ENCODE measurements at regions not wholly inside any gene's neighbourhood (a gene's known extent, or its start where the extent isn't known, plus 50 kb on each side); places are given as distances from the start of the nearest gene placed in this dataset.

DNA sequence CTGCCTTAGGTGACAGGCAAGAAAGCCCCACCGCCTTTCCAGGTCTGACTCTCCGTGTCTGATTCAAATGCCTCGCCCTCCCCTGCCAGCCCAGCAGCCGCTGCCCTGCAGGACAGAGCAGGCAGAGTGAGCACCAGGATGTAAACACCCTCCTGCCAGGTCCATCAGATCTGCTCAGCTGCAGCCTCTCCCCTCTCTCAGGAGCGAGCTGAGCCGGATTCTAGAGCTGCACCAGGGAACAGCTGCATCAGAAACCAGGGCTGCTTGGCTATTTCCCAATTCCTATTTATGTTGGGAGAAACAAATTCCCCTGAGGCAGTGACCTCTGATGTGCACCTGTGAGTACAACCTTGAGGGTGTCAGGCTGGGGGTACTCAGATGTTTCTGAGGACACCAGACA lies 121.5 kb upstream of the ZMIZ1 start:
- Histone ChIP-seq H3K4me1 (ENCODE audit: control insufficient read depth in 1 of 2, extremely low read depth in 1 of 2, insufficient read depth in 2 of 2, low read length in 2 of 2) (peaks cover 20 to 23% of the 10 kb centered on the region in 2 experiments), H3K36me3 (ENCODE audit: control insufficient read depth in 2 of 2, extremely low read depth in 1 of 2, insufficient read depth in 1 of 2, low read length in 1 of 2) (no peaks in the 10 kb centered on the region), H3K4me3 (ENCODE audit: control insufficient read depth in 1 of 2, extremely low read depth in 1 of 2, low read length in 1 of 2) (no peak overlapping the region), H3K27ac (ENCODE audit: low read length) (no peak overlapping the region), H3K9me3 (no peaks in the 10 kb centered on the region), H3K27me3 (replicated peaks in 1 of 2; ENCODE audit: control insufficient read depth in 2 of 2, extremely low read depth in 1 of 2, insufficient read depth in 2 of 2, low read length in 1 of 2) (peaks cover 0 to 6% of the 10 kb centered on the region in 2 experiments)
- Mint-ChIP-seq H3K27me3 (no peaks in the 10 kb centered on the region), H3K4me3 (no peak overlapping the region), H3K9me3 (peaks cover 0 to 8% (median 2%) of the 10 kb centered on the region in 3 donors), H3K27ac (no peak overlapping the region), H3K4me1 (peaks cover 6 to 23% (median 15%) of the 10 kb centered on the region in 3 donors), H3K36me3 (peaks cover 6% of the 10 kb centered on the region)
- WGBS (ENCODE audit: insufficient coverage), result 100% methylated on average over 4 of the region's 6 CpGs
- ATAC-seq (replicated peaks in 1 of 4) (no peak), DNase-seq (no peak)
- POLR2A ChIA-PET, result no interaction called here
- CTCF ChIA-PET, result no interaction called here

- Mint-ChIP-seq H3K9me3 (peaks cover 0 to 4% (median 2%) of the 10 kb centered on the region in 3 donors), H3K36me3 (peaks cover 4% of the 10 kb centered on the region), H3K27me3 (no peaks in the 10 kb centered on the region), H3K4me3 (no peak overlapping the region), H3K27ac (no peak overlapping the region), H3K4me1 (peaks cover 6 to 23% (median 15%) of the 10 kb centered on the region in 3 donors)
- Histone ChIP-seq H3K27ac (ENCODE audit: low read length) (no peak overlapping the region), H3K36me3 (ENCODE audit: control insufficient read depth in 2 of 2, extremely low read depth in 1 of 2, insufficient read depth in 1 of 2, low read length in 1 of 2) (no peaks in the 10 kb centered on the region), H3K9me3 (no peaks in the 10 kb centered on the region), H3K4me1 (ENCODE audit: control insufficient read depth in 1 of 2, extremely low read depth in 1 of 2, insufficient read depth in 2 of 2, low read length in 2 of 2) (peaks cover 20 to 23% of the 10 kb centered on the region in 2 experiments), H3K27me3 (replicated peaks in 1 of 2; ENCODE audit: control insufficient read depth in 2 of 2, extremely low read depth in 1 of 2, insufficient read depth in 2 of 2, low read length in 1 of 2) (peaks cover 0 to 6% of the 10 kb centered on the region in 2 experiments), H3K4me3 (ENCODE audit: control insufficient read depth in 1 of 2, extremely low read depth in 1 of 2, low read length in 1 of 2) (no peak overlapping the region)
- DNase-seq (no peak), ATAC-seq (replicated peaks in 1 of 4) (no peak)
- ChIA-PET CTCF (interaction anchor here in 1 of 2 donors (0.6 kb wide), 1 partner anchor 69 kb away, joined by 3 read pairs; no protein-coding TSS in a partner anchor), POLR2A (no interaction called here)
- 48% methylated on average over 2 of the region's 2 CpGs for WGBS (ENCODE audit: insufficient coverage)
Observed at GRCh38 chr10:78947733-78948132, 121.0 kb upstream of the ZMIZ1 start.

DNA sequence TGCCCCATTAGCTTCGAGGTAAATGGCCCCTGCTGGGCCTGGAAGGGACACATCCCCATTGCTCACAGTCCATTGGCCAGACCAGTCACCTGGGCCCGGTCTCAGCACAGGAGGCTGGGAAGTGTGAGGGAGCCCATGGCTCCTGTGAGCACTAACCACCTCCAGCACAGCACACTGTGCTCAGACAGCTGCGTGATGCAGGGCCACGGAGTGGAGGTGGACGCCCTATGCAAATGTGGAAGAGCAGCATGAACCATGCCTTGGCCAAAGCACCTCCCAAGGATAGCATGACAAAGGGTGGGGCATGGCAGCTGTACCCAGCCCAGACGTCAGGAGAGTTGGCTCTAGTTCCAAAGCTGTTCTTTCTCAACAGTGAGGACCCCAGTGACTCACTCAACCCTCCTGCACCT lies 120.1 kb upstream of the ZMIZ1 start:
- Mint-ChIP-seq H3K27ac (no peak overlapping the region), H3K36me3 (no peaks in the 10 kb centered on the region), H3K9me3 (no peaks in the 10 kb centered on the region), H3K27me3 (no peaks in the 10 kb centered on the region), H3K4me3 (no peak overlapping the region), H3K4me1 (peaks cover 6 to 23% (median 14%) of the 10 kb centered on the region in 3 donors)
- Histone ChIP-seq H3K27me3 (replicated peaks in 1 of 2; ENCODE audit: control insufficient read depth in 2 of 2, extremely low read depth in 1 of 2, insufficient read depth in 2 of 2, low read length in 1 of 2) (peaks cover 0 to 6% of the 10 kb centered on the region in 2 experiments), H3K27ac (ENCODE audit: low read length) (no peak overlapping the region), H3K4me3 (ENCODE audit: control insufficient read depth in 1 of 2, extremely low read depth in 1 of 2, low read length in 1 of 2) (no peak overlapping the region), H3K9me3 (no peaks in the 10 kb centered on the region), H3K4me1 (ENCODE audit: control insufficient read depth in 1 of 2, extremely low read depth in 1 of 2, insufficient read depth in 2 of 2, low read length in 2 of 2) (peaks cover 20 to 23% of the 10 kb centered on the region in 2 experiments), H3K36me3 (ENCODE audit: control insufficient read depth in 2 of 2, extremely low read depth in 1 of 2, insufficient read depth in 1 of 2, low read length in 1 of 2) (no peaks in the 10 kb centered on the region)
- CTCF ChIA-PET, result interaction anchor here in 1 of 2 donors (0.6 kb wide), 1 partner anchor 70 kb away, joined by 3 read pairs; no protein-coding TSS in a partner anchor
- 83% methylated on average over 3 of the region's 6 CpGs for WGBS (ENCODE audit: insufficient coverage)
- DNase-seq (no peak), ATAC-seq (replicated peaks in 1 of 4) (no peak)
- POLR2A ChIA-PET, result no interaction called here

DNA sequence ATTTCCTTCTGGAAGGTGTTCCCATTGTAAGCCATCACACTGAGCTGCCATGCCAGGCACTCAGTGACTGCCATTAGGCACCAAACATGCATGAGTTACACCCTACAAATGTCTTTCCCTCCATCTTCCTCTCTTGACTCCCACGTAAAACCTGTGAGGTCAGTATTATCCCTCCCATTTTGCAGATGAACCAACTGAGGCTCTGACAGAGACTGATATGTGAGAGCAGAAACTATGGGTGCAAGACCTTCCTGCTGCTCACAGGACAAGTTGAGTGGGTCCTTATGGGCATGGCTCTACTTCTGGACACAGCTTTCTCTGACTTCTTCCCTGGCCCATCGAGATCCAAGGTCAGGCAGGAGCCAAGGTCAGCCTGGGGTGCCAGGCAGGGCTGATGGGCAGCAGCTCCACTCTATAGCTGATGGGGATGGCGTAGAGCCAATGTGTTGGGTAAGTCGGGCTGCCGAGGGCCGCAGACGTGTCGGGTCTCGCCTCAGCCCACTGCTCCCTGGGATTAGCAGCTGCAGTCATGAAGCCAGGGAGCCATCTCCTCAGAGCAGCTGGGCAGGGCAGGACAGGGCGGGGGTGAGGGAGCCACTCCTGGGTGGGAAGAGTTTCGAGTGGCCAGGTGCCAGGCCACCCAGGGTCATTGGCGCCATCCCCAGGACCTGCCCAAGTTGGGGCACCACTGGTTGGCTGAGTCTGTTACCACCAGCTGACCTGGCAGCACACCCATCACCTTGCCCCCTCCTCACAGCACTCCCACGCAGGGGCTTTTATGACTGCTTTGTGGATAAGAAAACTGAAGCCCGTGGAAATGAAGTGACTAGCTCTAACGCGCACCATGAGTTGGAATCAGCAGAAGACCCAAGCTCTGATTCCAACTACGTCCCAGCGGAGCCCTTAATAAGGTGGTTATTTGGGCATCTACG lies 117.8 kb upstream of the ZMIZ1 start:
- peaks cover 0 to 4% (median 0%) of the 10 kb centered on the region in 3 donors for H3K4me1 Mint-ChIP-seq
- H3K27ac Mint-ChIP-seq, result no peak overlapping the region
- CTCF ChIA-PET, result no interaction called here

DNA sequence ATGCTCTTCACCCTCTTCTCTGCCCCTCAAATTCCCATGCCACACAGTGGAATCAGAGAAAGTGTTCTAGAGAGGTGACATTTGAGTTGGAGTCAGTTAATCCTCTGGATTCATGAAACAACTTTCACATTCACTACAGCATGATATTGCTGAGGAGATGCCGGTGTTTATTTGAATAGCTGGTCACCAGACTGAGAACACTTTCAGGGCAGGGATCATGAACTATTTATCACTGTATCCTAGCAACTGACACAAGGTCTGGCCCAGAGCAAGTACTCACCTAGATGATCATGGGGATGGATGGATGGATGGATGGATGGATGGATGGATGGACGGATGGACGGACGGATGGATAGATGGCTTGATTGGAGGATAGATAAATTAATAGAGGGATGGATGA lies 116.7 kb upstream of the ZMIZ1 start:
- DNase-seq, result no peak
- H3K36me3 Mint-ChIP-seq, result no peaks in the 10 kb centered on the region
- H3K4me3 ChIP-seq (ENCODE audit: control insufficient read depth in 1 of 2, extremely low read depth in 1 of 2, low read length in 1 of 2), result no peak overlapping the region
- peaks cover 0 to 5% of the 10 kb centered on the region in 2 experiments for H3K27me3 ChIP-seq (replicated peaks in 1 of 2; ENCODE audit: control insufficient read depth in 2 of 2, extremely low read depth in 1 of 2, insufficient read depth in 2 of 2, low read length in 1 of 2)
- no peak for ATAC-seq (replicated peaks in 1 of 4)
- no CpG with 5 or more reads among the region's 4 CpGs for WGBS (ENCODE audit: insufficient coverage)
- no peaks in the 10 kb centered on the region for H3K4me1 Mint-ChIP-seq
- no peaks in the 10 kb centered on the region for H3K36me3 ChIP-seq (ENCODE audit: control insufficient read depth in 2 of 2, extremely low read depth in 1 of 2, insufficient read depth in 1 of 2, low read length in 1 of 2)
- POLR2A ChIA-PET, result no interaction called here
- H3K4me1 ChIP-seq (ENCODE audit: control insufficient read depth in 1 of 2, extremely low read depth in 1 of 2, insufficient read depth in 2 of 2, low read length in 2 of 2), result no peaks in the 10 kb centered on the region
- H3K4me3 Mint-ChIP-seq, result no peak overlapping the region
- CTCF ChIA-PET, result no interaction called here
- no peaks in the 10 kb centered on the region for H3K9me3 ChIP-seq
- H3K27me3 Mint-ChIP-seq, result no peaks in the 10 kb centered on the region
- no peak overlapping the region for H3K27ac ChIP-seq (ENCODE audit: low read length)
- H3K9me3 Mint-ChIP-seq, result no peaks in the 10 kb centered on the region
- no peak overlapping the region for H3K27ac Mint-ChIP-seq

More for the DNA sequence above, 117.8 kb upstream of the ZMIZ1 start:
- POLR2A ChIA-PET, result no interaction called here
- H3K4me3 ChIP-seq (ENCODE audit: control insufficient read depth in 1 of 2, extremely low read depth in 1 of 2, low read length in 1 of 2), result no peak overlapping the region
- no peaks in the 10 kb centered on the region for H3K9me3 ChIP-seq
- Mint-ChIP-seq H3K9me3 (no peaks in the 10 kb centered on the region), H3K36me3 (no peaks in the 10 kb centered on the region), H3K4me3 (no peak overlapping the region), H3K27me3 (no peaks in the 10 kb centered on the region)
- H3K27ac ChIP-seq (ENCODE audit: low read length), result no peak overlapping the region
- DNase-seq (no peak), ATAC-seq (replicated peaks in 1 of 4) (no peak)
- 87% methylated on average over 8 of the region's 19 CpGs for WGBS (ENCODE audit: insufficient coverage)
- H3K36me3 ChIP-seq (ENCODE audit: control insufficient read depth in 2 of 2, extremely low read depth in 1 of 2, insufficient read depth in 1 of 2, low read length in 1 of 2), result no peaks in the 10 kb centered on the region
- H3K27me3 ChIP-seq (replicated peaks in 1 of 2; ENCODE audit: control insufficient read depth in 2 of 2, extremely low read depth in 1 of 2, insufficient read depth in 2 of 2, low read length in 1 of 2), result peaks cover 0 to 6% of the 10 kb centered on the region in 2 experiments
- peaks cover 4 to 5% of the 10 kb centered on the region in 2 experiments for H3K4me1 ChIP-seq (ENCODE audit: control insufficient read depth in 1 of 2, extremely low read depth in 1 of 2, insufficient read depth in 2 of 2, low read length in 2 of 2)

DNA sequence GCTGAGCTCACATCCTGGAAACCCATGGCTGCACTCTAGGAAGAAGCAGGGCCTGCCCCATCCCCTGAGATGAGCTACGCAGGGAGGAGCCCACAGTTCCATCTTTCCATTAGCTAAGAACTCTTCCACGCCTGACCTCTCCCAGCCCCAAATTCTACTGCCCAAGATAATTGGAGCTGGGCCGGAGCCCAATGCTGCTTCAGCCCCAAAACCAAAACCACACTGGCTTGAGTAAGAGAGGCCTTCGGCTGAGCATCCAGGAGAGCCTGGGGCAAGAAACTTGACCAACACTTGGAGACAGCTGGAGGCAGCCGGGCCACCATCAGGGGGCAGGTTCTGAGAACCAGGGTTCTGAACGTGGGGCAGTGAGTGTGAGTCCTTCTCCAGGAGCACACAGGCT lies 116.1 kb upstream of the ZMIZ1 start:
- ATAC-seq (replicated peaks in 1 of 4) (no peak), DNase-seq (no peak)
- Mint-ChIP-seq H3K4me1 (no peaks in the 10 kb centered on the region), H3K27ac (no peak overlapping the region), H3K36me3 (no peaks in the 10 kb centered on the region), H3K9me3 (no peaks in the 10 kb centered on the region), H3K27me3 (no peaks in the 10 kb centered on the region), H3K4me3 (no peak overlapping the region)
- Histone ChIP-seq H3K27me3 (replicated peaks in 1 of 2; ENCODE audit: control insufficient read depth in 2 of 2, extremely low read depth in 1 of 2, insufficient read depth in 2 of 2, low read length in 1 of 2) (peaks cover 0 to 5% of the 10 kb centered on the region in 2 experiments), H3K9me3 (no peaks in the 10 kb centered on the region), H3K36me3 (ENCODE audit: control insufficient read depth in 2 of 2, extremely low read depth in 1 of 2, insufficient read depth in 1 of 2, low read length in 1 of 2) (no peaks in the 10 kb centered on the region), H3K4me1 (ENCODE audit: control insufficient read depth in 1 of 2, extremely low read depth in 1 of 2, insufficient read depth in 2 of 2, low read length in 2 of 2) (no peaks in the 10 kb centered on the region), H3K4me3 (ENCODE audit: control insufficient read depth in 1 of 2, extremely low read depth in 1 of 2, low read length in 1 of 2) (no peak overlapping the region), H3K27ac (ENCODE audit: low read length) (no peak overlapping the region)
- POLR2A ChIA-PET, result interaction anchor here in 1 of 2 donors (0.6 kb wide), 1 partner anchor 42 kb away, joined by 3 read pairs; no protein-coding TSS in a partner anchor
- WGBS (ENCODE audit: insufficient coverage), result 64% methylated on average over 3 of the region's 6 CpGs
- CTCF ChIA-PET, result no interaction called here

Measured in T-cell (primary cell).